ENCODE measurements at regions not wholly inside any gene's neighbourhood (a gene's known extent, or its start where the extent isn't known, plus 50 kb on each side); places are given as distances from the start of the nearest gene placed in this dataset.

GRCh38 chr18:64718808-64719207 lies 569.9 kb upstream of the LINC00305 start:
- TF ChIP-seq POLR2A (IDR thresholded peaks at IDR 0.05) = no peak
- TF ChIP-seq, protein P1, sequence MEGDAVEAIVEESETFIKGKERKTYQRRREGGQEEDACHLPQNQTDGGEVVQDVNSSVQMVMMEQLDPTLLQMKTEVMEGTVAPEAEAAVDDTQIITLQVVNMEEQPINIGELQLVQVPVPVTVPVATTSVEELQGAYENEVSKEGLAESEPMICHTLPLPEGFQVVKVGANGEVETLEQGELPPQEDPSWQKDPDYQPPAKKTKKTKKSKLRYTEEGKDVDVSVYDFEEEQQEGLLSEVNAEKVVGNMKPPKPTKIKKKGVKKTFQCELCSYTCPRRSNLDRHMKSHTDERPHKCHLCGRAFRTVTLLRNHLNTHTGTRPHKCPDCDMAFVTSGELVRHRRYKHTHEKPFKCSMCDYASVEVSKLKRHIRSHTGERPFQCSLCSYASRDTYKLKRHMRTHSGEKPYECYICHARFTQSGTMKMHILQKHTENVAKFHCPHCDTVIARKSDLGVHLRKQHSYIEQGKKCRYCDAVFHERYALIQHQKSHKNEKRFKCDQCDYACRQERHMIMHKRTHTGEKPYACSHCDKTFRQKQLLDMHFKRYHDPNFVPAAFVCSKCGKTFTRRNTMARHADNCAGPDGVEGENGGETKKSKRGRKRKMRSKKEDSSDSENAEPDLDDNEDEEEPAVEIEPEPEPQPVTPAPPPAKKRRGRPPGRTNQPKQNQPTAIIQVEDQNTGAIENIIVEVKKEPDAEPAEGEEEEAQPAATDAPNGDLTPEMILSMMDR (IDR thresholded peaks at IDR 0.05) = no peak
- no peak for TF ChIP-seq POLR2AphosphoS5 (IDR thresholded peaks at IDR 0.05)
- DNase-seq (ENCODE audit: low spot score) = no peak
- no peaks in the 10 kb centered on the region for H3K9me3 ChIP-seq
- H3K27me3 ChIP-seq (replicated peaks; ENCODE audit: insufficient read depth) = no peaks in the 10 kb centered on the region
- H3K27ac ChIP-seq = no peak overlapping the region
- H3K36me3 ChIP-seq = no peaks in the 10 kb centered on the region
- H3K4me3 ChIP-seq = no peak overlapping the region
- 66% methylated on average over 6 of the region's 6 CpGs for WGBS
- intact Hi-C loops (cut with DNase I) = no loop called here
- no peaks in the 10 kb centered on the region for H3K4me1 ChIP-seq (replicated peaks)

DNA sequence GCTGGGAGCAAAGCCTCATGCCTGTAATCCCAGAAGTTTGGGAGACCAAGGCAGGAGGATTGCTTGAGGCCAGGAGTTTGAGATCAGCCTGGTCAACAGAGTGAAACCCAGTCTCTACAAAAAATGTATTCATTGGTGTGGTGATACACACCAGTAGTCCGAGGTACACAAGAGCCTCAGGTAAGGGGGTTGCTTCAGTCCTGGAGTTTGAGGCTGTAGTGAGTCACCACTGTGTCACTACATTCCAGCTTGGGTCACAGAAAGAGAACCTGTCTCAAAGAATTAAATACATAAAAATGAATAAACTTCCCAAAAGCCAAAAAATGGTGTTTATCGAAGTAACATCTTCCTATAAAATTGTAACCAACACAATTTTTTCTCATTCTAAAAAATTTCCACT lies 568.1 kb upstream of the LINC00305 start:
- WGBS = 93% methylated on average over 2 of the region's 2 CpGs
- Histone ChIP-seq H3K36me3 (no peaks in the 10 kb centered on the region), H3K4me3 (no peak overlapping the region), H3K27ac (no peak overlapping the region), H3K9me3 (no peaks in the 10 kb centered on the region), H3K27me3 (replicated peaks; ENCODE audit: insufficient read depth) (no peaks in the 10 kb centered on the region), H3K4me1 (replicated peaks) (no peaks in the 10 kb centered on the region)
- no peak for DNase-seq (ENCODE audit: low spot score)
- TF ChIP-seq, protein P1 (IDR thresholded peaks at IDR 0.05) = no peak
- TF ChIP-seq POLR2AphosphoS5 (IDR thresholded peaks at IDR 0.05) (no peak), POLR2A (IDR thresholded peaks at IDR 0.05) (no peak)
- intact Hi-C loops (cut with DNase I) = no loop called here

GRCh38 chr18:64714086-64714485 lies 565.2 kb upstream of the LINC00305 start:
- Histone ChIP-seq H3K27me3 (replicated peaks; ENCODE audit: insufficient read depth) (no peaks in the 10 kb centered on the region), H3K27ac (no peak overlapping the region), H3K9me3 (no peaks in the 10 kb centered on the region), H3K4me1 (replicated peaks) (no peaks in the 10 kb centered on the region), H3K4me3 (no peak overlapping the region), H3K36me3 (no peaks in the 10 kb centered on the region)
- no peak for DNase-seq (ENCODE audit: low spot score)
- intact Hi-C loops (cut with DNase I) = no loop called here
- TF ChIP-seq, protein P1 (IDR thresholded peaks at IDR 0.05) = no peak
- TF ChIP-seq POLR2A (IDR thresholded peaks at IDR 0.05) = no peak
- TF ChIP-seq POLR2AphosphoS5 (IDR thresholded peaks at IDR 0.05) = no peak

DNA sequence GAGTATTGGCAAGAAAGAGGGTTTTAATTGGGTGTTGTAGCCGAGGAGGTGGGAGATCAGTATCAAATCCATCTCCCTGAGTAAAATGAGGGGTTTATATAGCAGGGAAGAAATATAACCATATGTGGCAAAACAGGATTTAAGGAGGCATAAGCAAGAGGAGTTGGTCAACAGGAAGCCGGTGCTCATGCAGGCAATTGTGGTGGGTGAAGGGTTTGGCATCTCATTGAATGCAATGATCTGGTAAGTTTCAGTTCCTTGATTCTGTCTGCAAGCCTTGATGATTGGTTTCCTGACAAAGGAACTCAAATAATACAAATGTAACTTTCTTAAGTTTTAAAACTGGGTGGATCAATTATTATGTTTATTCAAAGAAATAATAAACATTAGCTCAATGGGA lies 564.4 kb upstream of the LINC00305 start:
- Histone ChIP-seq H3K4me3 (no peak overlapping the region), H3K27me3 (replicated peaks; ENCODE audit: insufficient read depth) (no peaks in the 10 kb centered on the region), H3K4me1 (replicated peaks) (no peaks in the 10 kb centered on the region), H3K27ac (no peak overlapping the region), H3K9me3 (no peaks in the 10 kb centered on the region), H3K36me3 (no peaks in the 10 kb centered on the region)
- DNase-seq (ENCODE audit: low spot score) = no peak
- intact Hi-C loops (cut with DNase I) = no loop called here
- 62% methylated on average over 2 of the region's 2 CpGs for WGBS
- TF ChIP-seq POLR2AphosphoS5 (IDR thresholded peaks at IDR 0.05) = no peak
- TF ChIP-seq, protein P1 (IDR thresholded peaks at IDR 0.05) = no peak
- no peak for TF ChIP-seq POLR2A (IDR thresholded peaks at IDR 0.05)

DNA sequence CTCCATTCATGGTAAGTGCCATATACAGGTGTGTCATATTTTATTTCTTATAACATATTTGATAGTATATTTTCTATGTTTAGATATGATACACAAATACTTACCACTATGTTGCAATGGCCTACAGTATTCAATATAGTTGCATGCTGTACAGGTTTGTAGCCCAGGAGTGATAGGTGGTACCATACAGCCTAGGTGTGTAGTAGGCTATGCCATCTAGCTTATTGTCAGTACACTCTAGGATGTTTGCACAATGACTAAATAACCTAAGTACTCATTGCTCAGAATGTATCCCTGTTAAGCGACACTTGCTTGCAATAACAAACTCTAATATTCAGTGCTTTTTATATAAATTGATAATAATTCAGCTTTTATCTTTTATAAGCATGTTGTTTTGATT lies 563.1 kb upstream of the LINC00305 start:
- no peaks in the 10 kb centered on the region for H3K9me3 ChIP-seq
- H3K36me3 ChIP-seq = no peaks in the 10 kb centered on the region
- TF ChIP-seq, protein P1 (IDR thresholded peaks at IDR 0.05) = no peak
- TF ChIP-seq POLR2A (IDR thresholded peaks at IDR 0.05) (no peak), POLR2AphosphoS5 (IDR thresholded peaks at IDR 0.05) (no peak)
- intact Hi-C loops (cut with DNase I) = no loop called here
- DNase-seq (ENCODE audit: low spot score) = no peak
- 100% methylated on average over 1 of the region's 1 CpG for WGBS
- H3K4me1 ChIP-seq (replicated peaks) = no peaks in the 10 kb centered on the region
- H3K4me3 ChIP-seq = no peak overlapping the region
- H3K27me3 ChIP-seq (replicated peaks; ENCODE audit: insufficient read depth) = no peaks in the 10 kb centered on the region
- H3K27ac ChIP-seq = no peak overlapping the region
